ENCODE measurements at regions not wholly inside any gene's neighbourhood (a gene's known extent, or its start where the extent isn't known, plus 50 kb on each side); places are given as distances from the start of the nearest gene placed in this dataset.

DNA sequence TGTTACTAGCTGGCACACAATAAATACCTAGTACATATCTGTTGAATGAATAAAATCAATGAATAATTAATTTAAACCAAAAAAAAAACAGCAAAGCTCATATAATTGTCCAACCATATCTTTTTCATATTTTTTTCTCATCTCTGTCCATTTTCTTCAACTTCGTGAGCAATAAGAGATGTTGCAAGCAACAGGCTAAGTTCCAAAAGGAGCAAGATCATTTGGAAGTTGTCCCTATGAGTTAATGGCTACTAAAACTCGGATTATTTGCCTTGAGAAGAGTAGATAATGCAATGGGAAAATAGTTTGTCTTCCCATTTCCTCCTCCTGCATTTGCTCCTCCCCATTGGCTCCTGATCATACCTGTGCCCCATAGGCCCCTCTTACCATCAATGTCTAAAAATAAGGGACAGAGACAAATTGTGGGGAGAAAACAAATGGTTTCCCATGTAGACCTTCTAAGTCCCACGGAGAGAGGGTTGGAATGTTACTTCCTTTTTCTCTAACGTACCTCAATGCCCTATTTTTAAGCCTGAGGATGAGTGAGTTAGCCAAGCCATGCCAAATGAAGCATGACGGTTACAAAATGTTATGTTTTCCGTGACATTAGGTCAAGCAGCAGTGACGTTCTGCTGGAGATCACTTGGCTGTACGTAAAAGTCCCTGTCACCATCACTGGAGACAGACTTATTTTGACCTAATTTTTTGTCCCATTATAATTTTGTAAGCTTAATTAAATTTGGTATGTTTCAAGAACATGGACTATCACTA lies 217.3 kb upstream of the PREP start:
- TF ChIP-seq ERF (CRISPR knock-in tag; IDR thresholded peaks at IDR 0.05): no peak
- TF ChIP-seq, protein P1, sequence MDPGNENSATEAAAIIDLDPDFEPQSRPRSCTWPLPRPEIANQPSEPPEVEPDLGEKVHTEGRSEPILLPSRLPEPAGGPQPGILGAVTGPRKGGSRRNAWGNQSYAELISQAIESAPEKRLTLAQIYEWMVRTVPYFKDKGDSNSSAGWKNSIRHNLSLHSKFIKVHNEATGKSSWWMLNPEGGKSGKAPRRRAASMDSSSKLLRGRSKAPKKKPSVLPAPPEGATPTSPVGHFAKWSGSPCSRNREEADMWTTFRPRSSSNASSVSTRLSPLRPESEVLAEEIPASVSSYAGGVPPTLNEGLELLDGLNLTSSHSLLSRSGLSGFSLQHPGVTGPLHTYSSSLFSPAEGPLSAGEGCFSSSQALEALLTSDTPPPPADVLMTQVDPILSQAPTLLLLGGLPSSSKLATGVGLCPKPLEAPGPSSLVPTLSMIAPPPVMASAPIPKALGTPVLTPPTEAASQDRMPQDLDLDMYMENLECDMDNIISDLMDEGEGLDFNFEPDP (CRISPR knock-in tag; conservative IDR thresholded peaks at IDR 0.05): no peak
- TF ChIP-seq HCFC1 (IDR thresholded peaks at IDR 0.05; ENCODE audit: low read depth, low read length): no peak
- TF ChIP-seq, protein P2, sequence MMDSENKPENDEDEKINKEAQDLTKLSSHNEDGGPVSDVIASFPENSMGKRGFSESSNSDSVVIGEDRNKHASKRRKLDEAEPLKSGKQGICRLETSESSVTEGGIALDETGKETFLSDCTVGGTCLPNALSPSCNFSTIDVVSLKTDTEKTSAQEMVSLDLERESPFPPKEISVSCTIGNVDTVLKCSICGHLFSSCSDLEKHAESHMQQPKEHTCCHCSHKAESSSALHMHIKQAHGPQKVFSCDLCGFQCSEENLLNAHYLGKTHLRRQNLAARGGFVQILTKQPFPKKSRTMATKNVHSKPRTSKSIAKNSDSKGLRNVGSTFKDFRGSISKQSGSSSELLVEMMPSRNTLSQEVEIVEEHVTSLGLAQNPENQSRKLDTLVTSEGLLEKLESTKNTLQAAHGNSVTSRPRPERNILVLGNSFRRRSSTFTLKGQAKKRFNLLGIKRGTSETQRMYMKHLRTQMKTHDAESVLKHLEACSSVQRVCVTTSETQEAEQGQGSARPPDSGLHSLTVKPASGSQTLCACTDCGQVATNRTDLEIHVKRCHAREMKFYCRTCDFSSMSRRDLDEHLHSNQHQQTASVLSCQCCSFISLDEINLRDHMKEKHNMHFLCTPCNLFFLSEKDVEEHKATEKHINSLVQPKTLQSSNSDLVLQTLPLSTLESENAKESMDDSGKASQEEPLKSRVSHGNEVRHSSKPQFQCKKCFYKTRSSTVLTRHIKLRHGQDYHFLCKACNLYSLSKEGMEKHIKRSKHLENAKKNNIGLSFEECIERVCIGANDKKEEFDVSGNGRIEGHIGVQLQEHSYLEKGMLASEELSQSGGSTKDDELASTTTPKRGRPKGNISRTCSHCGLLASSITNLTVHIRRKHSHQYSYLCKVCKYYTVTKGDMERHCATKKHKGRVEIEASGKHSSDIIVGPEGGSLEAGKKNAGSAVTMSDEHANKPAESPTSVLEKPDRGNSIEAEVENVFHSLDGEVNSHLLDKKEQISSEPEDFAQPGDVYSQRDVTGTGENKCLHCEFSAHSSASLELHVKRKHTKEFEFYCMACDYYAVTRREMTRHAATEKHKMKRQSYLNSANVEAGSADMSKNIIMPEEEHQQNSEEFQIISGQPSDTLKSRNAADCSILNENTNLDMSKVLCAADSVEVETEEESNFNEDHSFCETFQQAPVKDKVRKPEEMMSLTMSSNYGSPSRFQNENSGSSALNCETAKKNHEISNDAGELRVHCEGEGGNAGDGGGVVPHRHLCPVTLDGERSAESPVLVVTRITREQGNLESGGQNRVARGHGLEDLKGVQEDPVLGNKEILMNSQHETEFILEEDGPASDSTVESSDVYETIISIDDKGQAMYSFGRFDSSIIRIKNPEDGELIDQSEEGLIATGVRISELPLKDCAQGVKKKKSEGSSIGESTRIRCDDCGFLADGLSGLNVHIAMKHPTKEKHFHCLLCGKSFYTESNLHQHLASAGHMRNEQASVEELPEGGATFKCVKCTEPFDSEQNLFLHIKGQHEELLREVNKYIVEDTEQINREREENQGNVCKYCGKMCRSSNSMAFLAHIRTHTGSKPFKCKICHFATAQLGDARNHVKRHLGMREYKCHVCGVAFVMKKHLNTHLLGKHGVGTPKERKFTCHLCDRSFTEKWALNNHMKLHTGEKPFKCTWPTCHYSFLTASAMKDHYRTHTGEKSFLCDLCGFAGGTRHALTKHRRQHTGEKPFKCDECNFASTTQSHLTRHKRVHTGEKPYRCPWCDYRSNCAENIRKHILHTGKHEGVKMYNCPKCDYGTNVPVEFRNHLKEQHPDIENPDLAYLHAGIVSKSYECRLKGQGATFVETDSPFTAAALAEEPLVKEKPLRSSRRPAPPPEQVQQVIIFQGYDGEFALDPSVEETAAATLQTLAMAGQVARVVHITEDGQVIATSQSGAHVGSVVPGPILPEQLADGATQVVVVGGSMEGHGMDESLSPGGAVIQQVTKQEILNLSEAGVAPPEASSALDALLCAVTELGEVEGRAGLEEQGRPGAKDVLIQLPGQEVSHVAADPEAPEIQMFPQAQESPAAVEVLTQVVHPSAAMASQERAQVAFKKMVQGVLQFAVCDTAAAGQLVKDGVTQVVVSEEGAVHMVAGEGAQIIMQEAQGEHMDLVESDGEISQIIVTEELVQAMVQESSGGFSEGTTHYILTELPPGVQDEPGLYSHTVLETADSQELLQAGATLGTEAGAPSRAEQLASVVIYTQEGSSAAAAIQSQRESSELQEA (CRISPR knock-in tag; IDR thresholded peaks at IDR 0.05; ENCODE audit: not compliant biosample characterization): no peak
- TF ChIP-seq ZBTB42 (CRISPR knock-in tag; IDR thresholded peaks at IDR 0.05): no peak
- TF ChIP-seq POLR2A (IDR thresholded peaks at IDR 0.05; ENCODE audit: insufficient read depth in 1 of 2, low read depth in 2 of 2, low read length in 2 of 2): no peak
